ENCODE measurements at regions not wholly inside any gene's neighbourhood (a gene's known extent, or its start where the extent isn't known, plus 50 kb on each side); places are given as distances from the start of the nearest gene placed in this dataset.

GRCh38 chr5:119928974-119929373, 299.6 kb downstream of the FAM170A start:
- no peak for TF ChIP-seq ZFX (IDR thresholded peaks at IDR 0.05)
- no peak for TF ChIP-seq CTCF (conservative IDR thresholded peaks at IDR 0.05)
- no peak overlapping the region for H3K27ac ChIP-seq

GRCh38 chr5:119930490-119930889, 301.1 kb downstream of the FAM170A start:
- TF ChIP-seq CTCF (conservative IDR thresholded peaks at IDR 0.05) = no peak
- TF ChIP-seq ZFX (IDR thresholded peaks at IDR 0.05) = no peak
- H3K27ac ChIP-seq = no peak overlapping the region

DNA sequence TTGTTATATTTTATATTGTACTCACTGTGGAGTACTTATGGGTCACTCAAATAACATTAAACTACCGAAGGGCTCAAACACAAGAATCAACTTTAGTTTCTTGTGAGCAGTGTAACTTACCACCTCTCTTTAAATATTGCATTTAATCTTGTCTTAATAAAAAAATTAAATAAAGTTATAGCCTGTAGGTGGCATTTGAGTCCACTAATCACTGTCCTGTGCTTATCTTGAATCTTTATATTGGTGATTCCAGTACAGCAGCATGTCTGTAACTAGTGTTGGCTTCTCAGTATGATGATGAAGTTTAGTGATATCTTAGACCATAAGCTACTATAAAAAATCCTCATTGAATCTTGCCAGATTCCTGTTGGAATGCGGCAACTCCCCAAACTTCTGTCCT, 313.8 kb downstream of the FAM170A start:
- TF ChIP-seq ZFX (IDR thresholded peaks at IDR 0.05) (no peak), CTCF (conservative IDR thresholded peaks at IDR 0.05) (peak; percentile 57)
- H3K27ac ChIP-seq = no peak overlapping the region

- no peak for TF ChIP-seq CTCF (conservative IDR thresholded peaks at IDR 0.05)
- no peak for TF ChIP-seq ZFX (IDR thresholded peaks at IDR 0.05)
- no peak overlapping the region for H3K27ac ChIP-seq
Observed at GRCh38 chr5:119945691-119946090, 316.3 kb downstream of the FAM170A start.

- no peak for TF ChIP-seq ZFX (IDR thresholded peaks at IDR 0.05)
- no peak for TF ChIP-seq CTCF (conservative IDR thresholded peaks at IDR 0.05)
- no peak overlapping the region for H3K27ac ChIP-seq
Observed at GRCh38 chr5:119948162-119948561, 318.8 kb downstream of the FAM170A start.

GRCh38 chr5:119949426-119949999, 320.2 kb downstream of the FAM170A start:
- TF ChIP-seq CTCF (conservative IDR thresholded peaks at IDR 0.05) (no peak), ZFX (IDR thresholded peaks at IDR 0.05) (no peak)
- H3K27ac ChIP-seq = no peak overlapping the region

- TF ChIP-seq CTCF (conservative IDR thresholded peaks at IDR 0.05) (no peak), ZFX (IDR thresholded peaks at IDR 0.05) (no peak)
- H3K27ac ChIP-seq = no peak overlapping the region
Observed at GRCh38 chr5:119951330-119951934, 322.1 kb downstream of the FAM170A start.

All from C4-2B (cell line).